Panc1 (cell line): ENCODE measurements at regions not wholly inside any gene's neighbourhood (a gene's known extent, or its start where the extent isn't known, plus 50 kb on each side); places are given as distances from the start of the nearest gene placed in this dataset.
"Not testable (repeated sequence)": the region's sequence is repeated elsewhere in the genome, so short reads cannot be mapped to it uniquely, and the experiment has no call there.

Experiments used
- ATAC-seq: fragments of 200-7000 bp; cut with Tn5 transposase; 2 replicates; pipeline ENCODE4 v1.9.1; 2020; ENCODE audit warnings: mild to moderate bottlenecking, moderate library complexity
- BruUV-seq: library from RNA; stranded (reverse); fragments of 400-500 nt; replicated peaks from 2 replicates; lab custom pipeline; 2021; lab: Mats Ljungman, UMichigan
- CTCF ChIA-PET: fragments of 300-600 bp; sonication (Branson Sonifier 250); formaldehyde crosslinking; loops from one replicate; lab custom pipeline; 2022; ENCODE audit warnings: antibody characterized with exemption; lab: Charles Lee
- POLR2A ChIA-PET: fragments of 300-600 bp; sonication (Branson Sonifier 250); formaldehyde crosslinking; loops from one replicate; lab custom pipeline; 2022; ENCODE audit warnings: antibody characterized with exemption; lab: Charles Lee
- DNase-seq: peaks from one replicate; pipeline ENCODE4 v3.0.0-alpha.2; 2010; ENCODE audit warnings: low read depth, low spot score
- H3K27ac ChIP-seq: 2 replicates; pipeline ENCODE4 v1.5.1; 2011; ENCODE audit warnings: mild to moderate bottlenecking, low read length, inconsistent platforms
- H3K27me3 ChIP-seq: fragments of 200-500 bp; sonication (Bioruptor generic); 2 replicates; pipeline ENCODE4 v1.6.0; 2014; ENCODE audit warnings: low read length, inconsistent platforms; ENCODE audit not compliant: control insufficient read depth, insufficient read depth
- H3K36me3 ChIP-seq: fragments of 200-500 bp; sonication (Bioruptor generic); 2 replicates; pipeline ENCODE4 v1.5.1; 2014; ENCODE audit warnings: inconsistent platforms, mild to moderate bottlenecking, low read length, moderate library complexity; ENCODE audit not compliant: control insufficient read depth, insufficient read depth
- H3K4me1 ChIP-seq: 2 replicates; pipeline ENCODE4 v1.5.1; 2011; ENCODE audit warnings: inconsistent platforms, mild to moderate bottlenecking, low read length, moderate library complexity; ENCODE audit not compliant: control insufficient read depth, insufficient read depth
- H3K4me3 ChIP-seq, 2 experiments: 2 replicates each; pipeline ENCODE4 v1.5.1; 2011 to 2012; ENCODE audit warnings: low read depth in 2 of 2, low read length in 2 of 2, mild to moderate bottlenecking in 2 of 2, inconsistent platforms in 1 of 2, moderate library complexity in 1 of 2
- H3K9me3 ChIP-seq: fragments of 200-500 bp; sonication (Bioruptor generic); 2 replicates; pipeline ENCODE4 v1.5.1; 2014; ENCODE audit warnings: low read depth, mild to moderate bottlenecking, inconsistent platforms, low read length, moderate library complexity; ENCODE audit not compliant: control insufficient read depth, insufficient read depth
- CTCF ChIP-seq: fragments of 450-650 bp; IDR thresholded peaks from 2 replicates; pipeline ENCODE4 v1.5.1; 2017; ENCODE audit warnings: mild to moderate bottlenecking
- POLR2AphosphoS5 ChIP-seq: IDR thresholded peaks from 2 replicates; pipeline ENCODE4 v1.6.1; 2012; ENCODE audit warnings: mild to moderate bottlenecking, low read depth, low read length, moderate library complexity
- SIN3A ChIP-seq: IDR thresholded peaks from 2 replicates; pipeline ENCODE4 v1.6.1; 2012; ENCODE audit warnings: low read depth, mild to moderate bottlenecking, low read length, moderate library complexity, borderline replicate concordance; ENCODE audit not compliant: insufficient read depth
- TCF7L2 ChIP-seq: IDR thresholded peaks from 2 replicates; pipeline ENCODE4 v1.6.1; 2011; ENCODE audit warnings: mild to moderate bottlenecking, low read depth, low read length, inconsistent platforms
- in situ Hi-C: cut with HindIII; loops from 2 replicates; pipeline ENCODE4 v1.10.0; 2016; ENCODE audit warnings: low sequenced_read_pairs, low pct_unique_long_range_greater_than_20kb
- intact Hi-C: fragments of 100-400 bp; cut with micrococcal nuclease; formaldehyde crosslinking; loops from one replicate; pipeline ENCODE4 v1.10.0; 2022; ENCODE audit not compliant: unreplicated experiment
- TF ChIP-seq, protein P1 (sequence below), 2 experiments: IDR thresholded peaks; 2 replicates each; pipeline ENCODE4 v1.6.1; 2011 to 2012; ENCODE audit warnings: low read depth in 2 of 2, control low read depth in 1 of 2, low read length in 1 of 2, mild to moderate bottlenecking in 1 of 2, moderate library complexity in 1 of 2; ENCODE audit not compliant: insufficient read depth in 1 of 2

DNA sequence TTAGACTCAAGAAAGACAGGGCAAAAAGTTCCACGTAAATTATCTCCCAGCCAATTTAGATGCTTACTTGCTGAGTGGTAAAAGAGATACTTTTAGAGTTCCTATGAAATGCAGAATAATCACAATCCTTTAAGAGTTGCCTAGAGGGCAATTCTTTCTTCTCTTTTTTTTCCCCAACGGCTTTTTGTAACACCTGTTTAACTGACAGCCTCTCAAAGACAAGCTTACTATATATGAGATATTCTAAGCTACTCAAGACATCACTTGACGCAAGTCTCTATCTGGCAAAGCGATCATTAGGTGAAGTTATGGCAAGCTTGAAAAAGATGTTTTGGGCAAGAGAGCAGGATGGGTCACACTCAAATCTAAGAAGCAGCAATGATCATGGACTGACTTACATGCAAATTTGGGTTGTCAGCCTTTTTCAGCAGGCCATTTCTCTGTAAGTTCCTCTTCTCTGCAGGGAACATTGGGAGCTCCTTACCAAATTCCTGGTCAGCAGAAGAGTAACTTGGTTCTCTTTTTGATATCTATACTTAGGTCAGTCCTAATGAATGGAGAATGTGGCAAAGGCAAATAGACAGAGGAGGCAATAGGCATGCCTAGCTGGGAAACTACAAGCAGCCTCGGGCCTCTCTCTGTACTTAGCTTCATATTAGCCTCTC is 162.9 kb upstream of the FGF13 start:
- Histone ChIP-seq H3K36me3 (no peaks in the 10 kb centered on the region), H3K9me3 (no peaks in the 10 kb centered on the region), H3K27me3 (no peaks in the 10 kb centered on the region), H3K4me1 (no peaks in the 10 kb centered on the region), H3K4me3 (no peak overlapping the region), H3K27ac (no peak overlapping the region)
- TF ChIP-seq SIN3A (no peak), TCF7L2 (no peak), CTCF (no peak), POLR2AphosphoS5 (no peak)
- TF ChIP-seq, protein P1, sequence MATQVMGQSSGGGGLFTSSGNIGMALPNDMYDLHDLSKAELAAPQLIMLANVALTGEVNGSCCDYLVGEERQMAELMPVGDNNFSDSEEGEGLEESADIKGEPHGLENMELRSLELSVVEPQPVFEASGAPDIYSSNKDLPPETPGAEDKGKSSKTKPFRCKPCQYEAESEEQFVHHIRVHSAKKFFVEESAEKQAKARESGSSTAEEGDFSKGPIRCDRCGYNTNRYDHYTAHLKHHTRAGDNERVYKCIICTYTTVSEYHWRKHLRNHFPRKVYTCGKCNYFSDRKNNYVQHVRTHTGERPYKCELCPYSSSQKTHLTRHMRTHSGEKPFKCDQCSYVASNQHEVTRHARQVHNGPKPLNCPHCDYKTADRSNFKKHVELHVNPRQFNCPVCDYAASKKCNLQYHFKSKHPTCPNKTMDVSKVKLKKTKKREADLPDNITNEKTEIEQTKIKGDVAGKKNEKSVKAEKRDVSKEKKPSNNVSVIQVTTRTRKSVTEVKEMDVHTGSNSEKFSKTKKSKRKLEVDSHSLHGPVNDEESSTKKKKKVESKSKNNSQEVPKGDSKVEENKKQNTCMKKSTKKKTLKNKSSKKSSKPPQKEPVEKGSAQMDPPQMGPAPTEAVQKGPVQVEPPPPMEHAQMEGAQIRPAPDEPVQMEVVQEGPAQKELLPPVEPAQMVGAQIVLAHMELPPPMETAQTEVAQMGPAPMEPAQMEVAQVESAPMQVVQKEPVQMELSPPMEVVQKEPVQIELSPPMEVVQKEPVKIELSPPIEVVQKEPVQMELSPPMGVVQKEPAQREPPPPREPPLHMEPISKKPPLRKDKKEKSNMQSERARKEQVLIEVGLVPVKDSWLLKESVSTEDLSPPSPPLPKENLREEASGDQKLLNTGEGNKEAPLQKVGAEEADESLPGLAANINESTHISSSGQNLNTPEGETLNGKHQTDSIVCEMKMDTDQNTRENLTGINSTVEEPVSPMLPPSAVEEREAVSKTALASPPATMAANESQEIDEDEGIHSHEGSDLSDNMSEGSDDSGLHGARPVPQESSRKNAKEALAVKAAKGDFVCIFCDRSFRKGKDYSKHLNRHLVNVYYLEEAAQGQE (IDR thresholded peaks at IDR 0.05; ENCODE audit: insufficient read depth in 1 of 2, low read depth in 2 of 2, low read length in 1 of 2), result no peak
- in situ Hi-C loops, result no loop called here
- intact Hi-C loops, result no loop called here
- ChIA-PET POLR2A (interaction anchor here (0.6 kb wide), 1 partner anchor 146 kb away, joined by 3 read pairs; no protein-coding TSS in a partner anchor), CTCF (no interaction called here)
- no peak for DNase-seq
- ATAC-seq, result no peak
- BruUV-seq, result no TSS peak

- in situ Hi-C loops, H3K4me1 ChIP-seq, intact Hi-C loops, CTCF ChIA-PET, H3K36me3 ChIP-seq, BruUV-seq, H3K27me3 ChIP-seq, H3K4me3 ChIP-seq, DNase-seq, ATAC-seq, POLR2A ChIA-PET, H3K9me3 ChIP-seq, H3K27ac ChIP-seq: not testable (repeated sequence)
Observed at GRCh38 chrX:138873640-138874039, 162.1 kb upstream of the FGF13 start.

DNA sequence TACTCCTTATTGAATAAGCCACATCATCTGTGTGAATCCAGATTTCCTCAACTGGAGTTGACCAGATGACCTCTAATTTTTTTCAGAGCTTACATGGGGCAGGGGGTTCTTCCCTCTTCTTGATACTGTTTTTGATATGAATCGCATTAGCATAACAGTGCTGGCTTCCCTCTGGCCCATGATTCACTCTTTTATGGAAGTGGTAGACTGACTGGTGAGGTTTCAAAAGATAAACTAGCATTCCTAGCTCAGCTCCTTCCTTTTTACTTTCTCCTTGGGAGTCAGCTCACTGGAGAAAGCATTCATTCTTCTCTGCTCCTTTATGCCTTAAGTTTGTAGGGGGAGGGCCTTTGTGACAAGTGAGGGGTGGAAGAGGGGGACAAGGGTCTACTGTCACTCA is 161.0 kb upstream of the FGF13 start:
- no peaks in the 10 kb centered on the region for H3K27me3 ChIP-seq
- no TSS peak for BruUV-seq
- H3K4me1 ChIP-seq, result no peaks in the 10 kb centered on the region
- no peak overlapping the region for H3K4me3 ChIP-seq
- in situ Hi-C loops, result no loop called here
- ATAC-seq (no peak), DNase-seq (no peak)
- no peak overlapping the region for H3K27ac ChIP-seq
- no peaks in the 10 kb centered on the region for H3K36me3 ChIP-seq
- intact Hi-C loops, result no loop called here
- ChIA-PET CTCF (no interaction called here), POLR2A (no interaction called here)
- H3K9me3 ChIP-seq, result no peaks in the 10 kb centered on the region
- TF ChIP-seq, protein P1 (IDR thresholded peaks at IDR 0.05; ENCODE audit: insufficient read depth in 1 of 2, low read depth in 2 of 2, low read length in 1 of 2), result no peak
- TF ChIP-seq SIN3A (no peak), CTCF (no peak), TCF7L2 (no peak), POLR2AphosphoS5 (no peak)
